Esophagus muscularis mucosa (tissue), 4 donors: ENCODE measurements at regions not wholly inside any gene's neighbourhood (a gene's known extent, or its start where the extent isn't known, plus 50 kb on each side); places are given as distances from the start of the nearest gene placed in this dataset.
"Not testable (repeated sequence)": the region's sequence is repeated elsewhere in the genome, so short reads cannot be mapped to it uniquely, and the experiment has no call there.

Experiments
- DNase-seq: peaks from one replicate; pipeline ENCODE4 v3.0.0-alpha.2; 2017; ENCODE audit errors: extremely low spot score
- H3K27ac ChIP-seq, 4 donors: fragments of 200-600 bp; sonication (generic); replicated peaks in 1 of 4; 1 replicate in 3 of 4; 2 replicates in 1 of 4; pipeline ENCODE4 v1.5.1; 2016 to 2019; ENCODE audit warnings: mild to moderate bottlenecking in 1 of 4
- H3K27me3 ChIP-seq, 4 donors: fragments of 200-600 bp; sonication (generic); one replicate each; pipeline versions ENCODE4 v1.5.1 to v1.6.0; 2016 to 2019
- H3K36me3 ChIP-seq, 4 donors: fragments of 200-600 bp; sonication (generic); one replicate each; pipeline ENCODE4 v1.5.1; 2016 to 2019
- H3K4me1 ChIP-seq, 4 donors: fragments of 200-600 bp; sonication (generic); one replicate each; pipeline ENCODE4 v1.5.1; 2016 to 2019
- H3K4me3 ChIP-seq, 4 donors: fragments of 200-600 bp; sonication (generic); 1 replicate in 2 of 4; 2 replicates in 2 of 4; pipeline ENCODE4 v1.5.1; 2016 to 2019; ENCODE audit warnings: mild to moderate bottlenecking in 4 of 4, moderate library complexity in 1 of 4
- H3K9me3 ChIP-seq, 4 donors: fragments of 200-600 bp; sonication (generic); 1 replicate in 3 of 4; 2 replicates in 1 of 4; pipeline ENCODE4 v1.5.1; 2016 to 2019
- EP300 ChIP-seq: sonication (generic); formaldehyde crosslinking; IDR thresholded peaks from one replicate; pipeline ENCODE4 v1.6.1; 2017; ENCODE audit warnings: antibody characterized with exemption
- POLR2A ChIP-seq: fragments of 450-650 bp; IDR thresholded peaks from one replicate; pipeline ENCODE4 v1.6.1; 2017; ENCODE audit warnings: antibody characterized with exemption, moderate library complexity, mild to moderate bottlenecking, low read depth
- POLR2AphosphoS5 ChIP-seq, 2 donors: sonication (generic); formaldehyde crosslinking; IDR thresholded peaks; one replicate each; pipeline ENCODE4 v1.6.1; 2017; ENCODE audit warnings: antibody characterized with exemption in 2 of 2
- WGBS: methylation state at CpG from one replicate; pipeline ENCODE4 v1.1.5; 2018; 5-methylcytosine and 5-hydroxymethylcytosine counted together
- intact Hi-C: fragments of 100-400 bp; cut with DNase I; formaldehyde crosslinking; loops from one replicate; pipeline ENCODE4 v1.15.1; 2023
- TF ChIP-seq, protein P1 (sequence below), 3 experiments: fragments of 200-600 bp in 2 of 3; fragments of 450-650 bp in 1 of 3; sonication (generic) in 2 of 3; IDR thresholded peaks; one replicate each; pipeline ENCODE4 v1.5.1; 2017 to 2019; ENCODE audit warnings: antibody characterized with exemption in 3 of 3, mild to moderate bottlenecking in 2 of 3, moderate library complexity in 1 of 3

DNA sequence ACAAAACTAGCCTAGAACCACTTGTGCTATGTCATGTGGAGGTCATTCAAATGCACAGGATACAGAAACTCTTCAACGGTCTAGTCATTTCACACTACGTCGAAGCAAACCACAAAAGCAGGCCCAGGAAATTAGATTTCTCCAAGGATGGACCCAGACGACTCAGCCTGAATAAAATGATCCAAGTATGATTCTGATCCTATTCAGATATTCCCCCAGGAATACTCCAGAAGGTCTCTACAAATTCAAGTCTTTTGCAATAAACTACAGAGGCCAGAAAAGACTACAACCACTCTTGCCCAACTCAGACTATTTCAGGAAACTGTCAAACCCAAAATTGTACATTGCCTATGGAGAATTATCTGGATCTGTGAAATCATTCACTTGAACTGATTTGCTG lies 422.5 kb downstream of the METTL4 start:
- H3K27me3 ChIP-seq = no peaks in the 10 kb centered on the region
- H3K4me3 ChIP-seq = no peak overlapping the region
- no peaks in the 10 kb centered on the region for H3K36me3 ChIP-seq
- H3K27ac ChIP-seq = no peak overlapping the region
- peaks cover 0 to 4% (median 0%) of the 10 kb centered on the region in 4 donors for H3K4me1 ChIP-seq
- no peak for TF ChIP-seq POLR2AphosphoS5 (IDR thresholded peaks at IDR 0.05)
- TF ChIP-seq, protein P1, sequence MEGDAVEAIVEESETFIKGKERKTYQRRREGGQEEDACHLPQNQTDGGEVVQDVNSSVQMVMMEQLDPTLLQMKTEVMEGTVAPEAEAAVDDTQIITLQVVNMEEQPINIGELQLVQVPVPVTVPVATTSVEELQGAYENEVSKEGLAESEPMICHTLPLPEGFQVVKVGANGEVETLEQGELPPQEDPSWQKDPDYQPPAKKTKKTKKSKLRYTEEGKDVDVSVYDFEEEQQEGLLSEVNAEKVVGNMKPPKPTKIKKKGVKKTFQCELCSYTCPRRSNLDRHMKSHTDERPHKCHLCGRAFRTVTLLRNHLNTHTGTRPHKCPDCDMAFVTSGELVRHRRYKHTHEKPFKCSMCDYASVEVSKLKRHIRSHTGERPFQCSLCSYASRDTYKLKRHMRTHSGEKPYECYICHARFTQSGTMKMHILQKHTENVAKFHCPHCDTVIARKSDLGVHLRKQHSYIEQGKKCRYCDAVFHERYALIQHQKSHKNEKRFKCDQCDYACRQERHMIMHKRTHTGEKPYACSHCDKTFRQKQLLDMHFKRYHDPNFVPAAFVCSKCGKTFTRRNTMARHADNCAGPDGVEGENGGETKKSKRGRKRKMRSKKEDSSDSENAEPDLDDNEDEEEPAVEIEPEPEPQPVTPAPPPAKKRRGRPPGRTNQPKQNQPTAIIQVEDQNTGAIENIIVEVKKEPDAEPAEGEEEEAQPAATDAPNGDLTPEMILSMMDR (IDR thresholded peaks at IDR 0.05) = no peak
- no peak for TF ChIP-seq EP300
- no peak for TF ChIP-seq POLR2A
- 84% methylated on average over 4 of the region's 4 CpGs for WGBS
- peaks cover 0 to 4% (median 0%) of the 10 kb centered on the region in 4 donors for H3K9me3 ChIP-seq
- no peak for DNase-seq
- intact Hi-C loops = no loop called here

GRCh38 chr18:2150566-2150965 lies 420.7 kb downstream of the METTL4 start:
- no peaks in the 10 kb centered on the region for H3K36me3 ChIP-seq
- H3K9me3 ChIP-seq = no peaks in the 10 kb centered on the region
- H3K4me1 ChIP-seq = peaks cover 0 to 4% (median 0%) of the 10 kb centered on the region in 4 donors
- no peak for DNase-seq
- H3K27me3 ChIP-seq = no peaks in the 10 kb centered on the region
- no peak overlapping the region for H3K4me3 ChIP-seq
- intact Hi-C loops = no loop called here
- TF ChIP-seq POLR2A (no peak), EP300 (no peak)
- TF ChIP-seq, protein P1 (IDR thresholded peaks at IDR 0.05) = no peak
- no peak overlapping the region for H3K27ac ChIP-seq
- 78% methylated on average over 1 of the region's 1 CpG for WGBS

DNA sequence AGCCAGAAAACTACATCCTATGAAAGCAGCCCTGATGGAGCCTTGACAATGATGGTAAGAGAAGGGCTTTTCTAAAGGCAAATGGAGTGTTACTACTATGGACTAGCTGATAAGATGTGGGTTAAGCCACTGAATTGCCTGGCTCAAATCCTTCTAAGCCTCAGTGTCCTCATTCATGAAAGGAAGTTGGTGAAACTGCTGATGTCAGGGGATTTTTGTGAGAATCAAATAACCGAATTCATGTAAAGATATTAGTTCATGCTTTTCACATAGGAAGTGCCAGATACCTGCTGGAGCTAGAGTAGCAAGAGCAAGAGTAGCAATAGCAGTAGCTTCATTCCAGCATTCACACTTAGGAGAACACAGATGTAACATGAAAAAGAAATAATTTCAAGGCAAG lies 417.0 kb downstream of the METTL4 start:
- no peak for DNase-seq
- TF ChIP-seq EP300 (no peak), POLR2AphosphoS5 (IDR thresholded peaks at IDR 0.05) (no peak), POLR2A (no peak)
- TF ChIP-seq, protein P1 (IDR thresholded peaks at IDR 0.05) = no peak
- no peaks in the 10 kb centered on the region for H3K9me3 ChIP-seq
- intact Hi-C loops = no loop called here
- 93% methylated on average over 1 of the region's 1 CpG for WGBS
- no peak overlapping the region for H3K4me3 ChIP-seq
- H3K4me1 ChIP-seq = no peaks in the 10 kb centered on the region
- H3K27me3 ChIP-seq = no peaks in the 10 kb centered on the region
- no peaks in the 10 kb centered on the region for H3K36me3 ChIP-seq
- no peak overlapping the region for H3K27ac ChIP-seq

DNA sequence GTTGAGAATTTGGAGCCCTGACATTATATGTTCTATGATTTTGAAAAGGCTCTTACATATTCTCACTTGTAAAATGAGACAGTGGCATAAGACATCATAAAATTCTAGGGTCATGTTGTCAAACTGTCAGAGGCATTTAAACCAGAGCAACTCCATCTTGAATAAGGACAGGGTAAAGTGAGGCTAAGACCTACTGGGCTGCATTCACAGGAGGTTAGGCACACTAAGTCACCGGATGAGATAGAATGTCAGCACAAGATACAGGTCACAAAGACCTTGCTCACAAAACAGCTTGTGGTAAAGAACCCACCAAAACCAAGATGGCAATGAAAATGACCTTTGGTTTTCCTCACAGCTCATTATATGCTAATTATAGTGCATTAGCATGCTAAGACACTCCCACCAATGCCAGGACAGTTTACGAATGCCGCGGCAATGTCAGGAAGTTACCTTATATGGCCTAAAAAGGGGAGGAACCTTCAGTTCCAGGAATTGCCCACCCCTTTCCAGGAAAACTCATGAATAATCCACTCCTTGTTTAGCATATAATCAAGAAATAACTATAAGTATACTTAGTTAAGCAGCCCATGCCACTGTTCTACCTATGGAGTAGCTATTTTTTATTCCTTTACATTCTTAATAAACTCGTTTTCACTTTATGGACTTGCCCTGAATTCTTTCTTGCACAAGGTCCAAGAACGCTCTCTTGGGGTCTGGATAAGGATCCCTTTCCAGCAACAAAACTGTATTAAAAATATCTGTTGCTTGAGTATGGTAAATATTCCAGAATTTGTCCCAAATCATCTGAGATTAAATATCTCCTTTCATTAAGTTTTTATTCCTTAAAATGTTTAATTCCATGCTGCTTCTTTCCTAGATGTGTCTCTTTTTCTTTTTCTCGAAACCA lies 406.4 kb downstream of the METTL4 start:
- intact Hi-C loops = no loop called here
- WGBS = 80% methylated on average over 7 of the region's 7 CpGs

DNA sequence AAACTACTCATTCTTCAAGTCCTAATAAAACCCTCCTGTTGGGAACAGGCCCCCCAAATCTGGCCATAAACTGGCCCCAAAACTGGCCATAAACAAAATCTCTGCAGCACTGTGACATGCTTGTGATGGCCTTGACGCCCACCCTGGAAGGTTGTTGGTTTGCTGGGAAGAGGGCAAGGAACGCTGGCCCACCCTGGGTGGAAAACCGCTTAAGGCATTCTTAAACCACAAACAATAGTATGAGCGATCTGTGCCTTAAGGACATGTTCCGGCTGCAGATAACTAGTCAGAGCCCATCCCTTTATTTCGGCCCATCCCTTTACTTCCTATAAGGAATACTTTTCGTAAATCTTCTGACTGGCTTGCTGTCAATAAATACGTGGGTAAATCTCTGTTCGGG lies 404.4 kb downstream of the METTL4 start:
- H3K9me3 ChIP-seq, DNase-seq, H3K27ac ChIP-seq, H3K27me3 ChIP-seq, H3K4me1 ChIP-seq, H3K36me3 ChIP-seq, H3K4me3 ChIP-seq, intact Hi-C loops: not testable (repeated sequence)
- WGBS = 75% methylated on average over 9 of the region's 9 CpGs

More for the DNA sequence above, 406.4 kb downstream of the METTL4 start:
- DNase-seq = no peak
- no peak for TF ChIP-seq POLR2AphosphoS5 (IDR thresholded peaks at IDR 0.05)
- no peak for TF ChIP-seq EP300
- TF ChIP-seq POLR2A = no peak
- TF ChIP-seq, protein P1 (IDR thresholded peaks at IDR 0.05) = no peak
- Histone ChIP-seq H3K4me3 (no peak overlapping the region), H3K27me3 (no peaks in the 10 kb centered on the region), H3K9me3 (no peaks in the 10 kb centered on the region), H3K36me3 (no peaks in the 10 kb centered on the region), H3K27ac (no peak overlapping the region), H3K4me1 (no peaks in the 10 kb centered on the region)
